HG02588 (cell line): ENCODE measurements at regions not wholly inside any gene's neighbourhood (a gene's known extent, or its start where the extent isn't known, plus 50 kb on each side); places are given as distances from the start of the nearest gene placed in this dataset.
"Not testable (repeated sequence)": the region's sequence is repeated elsewhere in the genome, so short reads cannot be mapped to it uniquely, and the experiment has no call there.

Experiments used
- ATAC-seq: cut with Tn5 transposase; IDR thresholded peaks from one replicate; pipeline ENCODE4 v1.9.1; 2021; ENCODE audit warnings: mild to moderate bottlenecking, moderate library complexity; ENCODE audit not compliant: unreplicated experiment

- ATAC-seq = no peak
These were observed 572.9 kb upstream of the SGCD start for GRCh38 chr5:155753943-155754581.

DNA sequence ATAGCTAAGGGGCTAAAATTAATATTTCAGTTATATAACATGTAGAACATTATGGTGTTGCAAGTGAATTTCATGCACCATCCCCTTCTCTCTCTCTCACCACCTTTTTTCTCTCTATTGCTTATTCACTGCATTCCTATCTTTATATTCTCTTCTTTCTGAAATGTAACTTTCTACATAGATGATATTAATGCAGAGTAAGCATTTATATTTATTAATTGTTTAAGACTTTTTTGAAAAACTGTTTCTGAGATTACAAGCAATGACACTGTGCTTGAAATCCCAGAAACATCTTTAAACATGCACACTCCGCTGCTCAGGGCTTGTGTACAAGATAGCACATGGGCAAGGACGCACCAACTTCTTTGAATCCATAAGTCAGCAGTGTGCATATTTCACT lies 567.7 kb upstream of the SGCD start:
- no peak for ATAC-seq

DNA sequence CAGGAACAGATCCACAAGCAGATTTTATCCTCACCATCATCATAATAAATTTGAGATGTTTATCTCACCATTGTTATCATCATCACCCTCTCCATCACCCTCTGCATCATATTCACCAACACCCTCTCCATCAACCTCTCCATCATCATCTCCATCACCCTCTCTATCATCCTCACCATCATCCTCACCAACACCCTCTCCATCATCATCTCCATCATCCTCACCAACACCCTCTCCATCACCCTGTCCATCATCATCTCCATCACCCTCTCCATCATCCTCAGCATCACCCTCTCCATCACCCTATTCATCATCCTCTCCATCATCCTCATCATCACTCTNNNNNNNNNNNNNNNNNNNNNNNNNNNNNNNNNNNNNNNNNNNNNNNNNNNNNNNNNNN lies 567.0 kb upstream of the SGCD start:
- no peak for ATAC-seq

DNA sequence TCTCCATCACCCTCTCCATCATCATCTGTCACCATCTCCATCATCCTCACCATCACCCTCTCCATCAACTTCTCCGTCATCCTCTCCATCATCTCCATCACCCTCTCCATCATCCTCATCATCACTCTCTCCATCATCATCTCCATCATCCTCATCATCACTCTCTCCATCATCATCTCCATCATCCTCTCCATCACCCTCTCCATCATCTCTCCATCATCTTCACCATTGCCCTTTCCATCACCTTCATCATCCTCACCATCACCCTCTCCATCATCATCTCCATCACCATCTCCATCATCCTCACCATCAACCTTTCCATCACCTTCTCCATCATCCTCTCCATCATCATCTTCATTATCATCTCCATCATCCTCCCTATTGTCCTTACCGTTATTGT lies 565.5 kb upstream of the SGCD start:
- ATAC-seq = no peak

DNA sequence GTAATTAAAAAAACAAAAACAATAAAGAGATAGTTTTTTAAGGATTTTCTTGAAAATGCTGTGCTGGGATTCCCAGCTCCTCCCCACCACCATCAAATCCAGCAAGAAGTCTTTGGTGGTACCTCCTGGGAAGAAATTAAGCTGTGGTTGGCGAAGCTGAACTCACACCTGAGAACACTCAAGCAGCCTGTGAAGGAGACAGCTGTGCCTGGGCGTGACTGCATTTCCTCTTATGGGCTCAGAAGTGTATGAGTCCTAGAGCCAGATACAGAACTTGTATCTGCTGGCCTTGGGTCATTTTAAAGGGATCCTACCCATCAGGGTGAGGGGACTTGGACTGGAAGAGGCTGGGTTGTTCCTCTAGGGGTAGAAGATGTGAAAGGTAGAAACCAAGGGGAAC lies 561.2 kb upstream of the SGCD start:
- ATAC-seq = no peak

DNA sequence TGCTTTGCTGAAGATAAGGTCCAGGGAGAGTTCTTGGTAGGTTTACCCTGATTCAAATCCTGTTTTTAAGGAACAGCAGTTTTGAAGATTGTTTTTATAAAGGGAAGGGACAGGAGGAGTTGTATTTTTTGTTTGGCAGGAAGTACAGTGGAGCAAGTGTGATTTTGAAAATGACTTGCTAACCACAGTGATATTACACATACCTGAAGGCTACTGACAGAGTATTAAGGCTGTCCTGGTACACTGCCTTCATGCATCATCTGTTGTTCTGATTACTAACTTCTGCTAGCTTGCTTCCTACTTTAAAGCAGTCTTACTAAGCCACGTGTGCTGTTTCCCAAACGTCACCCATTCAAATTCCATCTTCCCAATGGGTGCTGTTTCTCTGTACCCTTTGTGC lies 559.5 kb upstream of the SGCD start:
- ATAC-seq = no peak

DNA sequence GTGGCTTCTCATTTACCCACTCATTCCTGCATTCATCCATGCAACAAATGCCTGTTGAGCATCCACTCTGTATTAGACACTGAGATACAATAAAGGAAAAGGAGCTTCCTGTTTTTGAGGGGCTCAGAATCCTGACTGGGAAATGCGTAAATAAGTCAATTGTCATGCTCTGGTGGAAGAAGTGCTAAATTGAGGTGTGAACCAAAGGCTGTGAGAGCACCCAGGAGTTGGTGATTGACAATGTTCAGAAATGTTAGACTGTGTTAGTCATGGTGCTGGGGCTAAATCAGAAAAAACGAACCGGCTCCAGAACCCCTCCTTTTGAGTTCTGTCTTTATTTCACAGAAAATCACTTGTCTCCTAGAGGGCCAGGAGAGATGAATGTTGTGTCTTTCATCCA lies 558.6 kb upstream of the SGCD start:
- ATAC-seq = no peak

GRCh38 chr5:155772009-155772662 lies 554.8 kb upstream of the SGCD start:
- no peak for ATAC-seq

- no peak for ATAC-seq
These were observed 553.3 kb upstream of the SGCD start for GRCh38 chr5:155773680-155774079.

GRCh38 chr5:155780260-155780659 lies 546.7 kb upstream of the SGCD start:
- ATAC-seq = no peak

DNA sequence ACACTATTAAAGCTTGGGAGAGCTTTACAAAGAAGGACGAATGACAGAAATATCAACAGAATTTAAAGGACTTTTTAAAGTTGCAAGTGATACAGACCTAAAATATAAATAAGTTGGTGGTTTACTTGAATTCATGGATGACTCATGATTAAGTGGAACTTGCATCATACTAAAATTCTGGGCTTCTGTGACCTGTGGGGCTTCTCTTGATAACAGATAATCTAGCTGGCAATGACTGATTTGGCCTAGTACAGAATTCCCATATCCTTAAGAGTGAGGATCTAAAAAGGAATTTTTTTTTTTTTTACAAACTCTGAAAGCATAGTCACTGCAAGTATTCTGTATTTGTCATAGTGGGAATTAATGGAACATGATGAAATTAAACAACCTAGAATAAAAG lies 543.7 kb upstream of the SGCD start:
- ATAC-seq = no peak

DNA sequence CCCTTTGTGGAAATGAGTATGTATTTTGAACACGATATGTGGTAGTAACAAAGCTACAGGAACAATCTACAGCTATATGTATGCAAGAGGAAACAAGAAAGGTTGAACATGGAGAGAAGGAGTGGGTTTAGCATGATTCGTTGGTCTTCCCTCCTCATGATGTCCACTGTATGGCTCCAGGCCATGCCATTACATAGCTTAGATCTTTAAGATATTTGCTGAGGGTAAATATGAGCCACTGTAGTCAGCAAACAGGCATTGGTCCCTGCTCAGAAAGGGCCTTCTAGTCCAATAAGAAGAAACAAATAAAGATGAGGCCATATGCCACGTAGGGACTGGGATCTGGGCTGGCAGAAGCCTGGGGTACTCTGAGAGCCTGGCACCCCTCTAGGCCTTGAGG lies 543.2 kb upstream of the SGCD start:
- ATAC-seq = no peak

DNA sequence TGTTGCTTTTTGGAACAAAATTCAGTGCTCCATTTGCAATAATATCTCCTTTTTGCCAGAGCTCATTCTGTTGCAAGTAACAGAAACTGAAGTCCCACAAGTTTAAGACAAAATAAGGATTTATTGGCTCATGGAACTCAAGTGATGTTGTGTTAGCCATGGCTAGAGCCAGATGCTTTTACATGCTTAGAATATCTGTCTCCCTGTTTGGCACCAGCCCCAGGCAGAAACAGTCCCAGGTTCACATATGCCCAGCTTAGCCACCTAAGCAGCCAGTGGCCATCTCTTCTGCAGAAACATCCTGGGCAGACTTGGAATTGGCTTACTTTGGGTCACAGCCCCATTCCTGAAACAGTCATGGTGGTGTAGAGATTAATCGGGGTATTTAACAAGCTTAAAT lies 540.9 kb upstream of the SGCD start:
- no peak for ATAC-seq

- ATAC-seq = no peak
These were observed 534.1 kb upstream of the SGCD start for GRCh38 chr5:155792873-155793272.

DNA sequence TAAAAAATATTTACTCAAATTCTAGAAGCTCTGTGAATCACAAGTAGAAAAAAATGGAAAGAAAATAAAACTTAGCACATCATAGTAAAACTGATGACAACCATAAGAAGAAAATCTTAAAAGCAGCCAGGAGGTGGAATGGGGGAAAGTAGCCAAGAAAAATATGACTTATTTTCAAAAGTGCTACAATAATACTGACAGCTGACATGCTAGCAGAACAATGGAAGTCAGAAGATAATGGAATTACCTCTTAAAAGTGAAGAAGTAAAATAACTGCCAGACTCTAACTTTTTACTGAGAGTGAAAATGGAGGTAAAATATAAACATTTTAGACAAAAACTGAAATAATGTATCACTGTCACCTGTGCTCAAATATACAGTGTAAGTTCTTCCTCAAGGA lies 532.2 kb upstream of the SGCD start:
- ATAC-seq = no peak

GRCh38 chr5:155799308-155799707 lies 527.7 kb upstream of the SGCD start:
- ATAC-seq = no peak

DNA sequence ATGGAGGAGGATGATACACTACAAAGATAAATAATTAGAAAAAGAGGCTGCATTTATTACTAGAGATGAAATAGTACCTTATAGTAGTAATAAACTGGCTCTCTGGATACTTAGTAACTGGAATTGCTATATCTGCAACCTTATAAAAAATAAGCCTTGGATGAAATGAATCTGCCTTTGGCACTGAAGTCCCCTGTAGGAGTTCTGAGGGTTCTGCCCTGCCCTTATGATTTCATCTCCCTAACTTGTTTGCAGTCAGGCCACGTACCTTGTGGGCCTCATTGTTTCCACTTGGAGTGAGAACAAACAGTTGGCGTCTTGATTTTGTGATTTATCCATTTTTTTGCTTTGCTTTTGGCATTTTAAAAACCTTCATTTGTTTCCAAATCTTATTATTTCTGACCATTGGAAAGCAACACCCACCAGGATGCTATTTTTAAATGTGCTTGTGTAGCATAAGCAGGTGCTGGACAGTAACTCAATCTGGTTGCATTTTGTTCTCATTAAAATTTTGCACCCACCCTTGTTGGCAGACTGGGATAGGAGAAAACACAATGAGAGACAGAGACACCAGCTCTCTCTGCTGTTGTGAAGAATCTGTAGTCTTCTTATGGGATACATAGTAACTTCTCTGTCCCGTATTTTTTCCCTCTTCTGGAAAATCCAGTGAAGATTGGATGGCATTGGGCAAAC lies 518.9 kb upstream of the SGCD start:
- ATAC-seq = no peak

DNA sequence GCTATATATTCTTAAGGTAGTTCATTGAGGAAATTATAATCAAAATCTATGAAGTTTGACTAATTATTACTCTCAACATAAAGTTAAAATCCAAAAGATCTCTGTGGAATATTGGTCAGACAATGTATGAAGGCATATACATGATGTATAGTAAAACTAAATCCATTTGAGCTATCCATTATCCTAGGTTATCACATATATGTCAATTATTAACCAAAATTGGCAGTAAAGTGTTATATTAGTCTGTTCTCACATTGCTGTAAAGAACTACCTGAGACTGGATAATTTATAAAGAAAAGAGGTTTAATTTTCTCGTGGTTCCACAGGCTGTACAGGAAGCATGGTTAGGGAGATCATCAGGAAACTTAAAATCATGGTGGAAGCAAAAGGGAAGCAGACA lies 511.7 kb upstream of the SGCD start:
- ATAC-seq = no peak

- ATAC-seq = no peak
These were observed 504.8 kb upstream of the SGCD start for GRCh38 chr5:155822177-155822576.

DNA sequence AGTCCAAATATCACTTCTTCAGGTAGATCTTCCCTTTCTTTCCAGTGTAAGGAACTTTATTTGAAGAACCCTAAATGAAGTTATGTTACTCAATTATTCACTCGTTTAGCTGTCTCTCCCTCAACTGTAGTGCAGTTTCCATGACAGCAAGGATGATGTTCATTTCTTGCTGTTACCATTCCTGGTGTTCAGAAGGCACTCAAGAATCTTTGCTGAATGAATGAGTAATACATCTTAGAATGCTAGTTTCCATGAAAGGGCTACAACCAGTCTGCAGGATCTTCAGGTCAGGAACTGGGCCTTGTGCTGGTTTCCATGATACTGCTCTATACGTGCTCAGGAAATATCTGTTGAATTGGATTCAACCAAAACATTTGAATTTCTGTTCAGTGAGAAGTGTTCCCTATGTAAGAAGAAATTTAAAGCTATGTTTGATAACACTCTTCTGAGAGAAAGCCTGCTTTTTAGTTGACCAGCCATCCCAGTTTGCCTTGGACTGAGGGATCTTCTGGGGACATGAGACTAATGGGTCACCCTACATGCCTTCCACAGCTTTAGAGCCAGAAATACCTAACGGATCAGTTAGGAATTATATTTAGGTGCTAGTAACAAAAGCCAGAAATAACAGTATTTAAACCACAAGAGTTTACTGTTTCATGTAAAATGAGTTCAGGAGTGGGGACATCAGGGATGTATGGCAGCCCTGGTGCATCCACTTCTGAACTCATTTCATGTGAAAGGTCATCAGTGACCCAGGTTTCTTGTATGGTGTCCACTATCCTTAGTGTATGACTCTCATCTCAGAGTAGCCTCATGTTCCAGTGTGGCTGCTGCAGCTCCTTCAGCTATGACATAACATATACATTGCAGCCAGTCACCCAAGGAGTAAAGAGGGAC lies 500.1 kb upstream of the SGCD start:
- ATAC-seq = no peak

- not testable (repeated sequence) for ATAC-seq
These were observed 499.5 kb upstream of the SGCD start for GRCh38 chr5:155827508-155827815.

GRCh38 chr5:155827949-155828348 lies 499.0 kb upstream of the SGCD start:
- ATAC-seq = peak; percentile 91
